ENCODE measurements at regions not wholly inside any gene's neighbourhood (a gene's known extent, or its start where the extent isn't known, plus 50 kb on each side); places are given as distances from the start of the nearest gene placed in this dataset.

- H3K27me3 ChIP-seq = no peaks in the 10 kb centered on the region
- H3K9me3 ChIP-seq = peaks cover 0 to 2% of the 10 kb centered on the region in 2 donors
- H3K36me3 ChIP-seq = no peaks in the 10 kb centered on the region
- no peak for DNase-seq (ENCODE audit: low spot score in 2 of 2)
- peaks cover 0 to 9% of the 10 kb centered on the region in 2 donors for H3K4me1 ChIP-seq
- intact Hi-C loops (cut with DNase I) = no loop called here
- TF ChIP-seq CTCF (IDR thresholded peaks at IDR 0.05) = no peak
- H3K27ac ChIP-seq = no peak overlapping the region
- no peak overlapping the region for H3K4me3 ChIP-seq
Observed at GRCh38 chr3:102158080-102158740, 276.6 kb upstream of the ZPLD1 start.

- no peak for DNase-seq (ENCODE audit: low spot score in 2 of 2)
- Histone ChIP-seq H3K27ac (no peak overlapping the region), H3K9me3 (no peaks in the 10 kb centered on the region), H3K27me3 (no peaks in the 10 kb centered on the region), H3K4me1 (peaks cover 0 to 14% of the 10 kb centered on the region in 2 donors), H3K4me3 (no peak overlapping the region), H3K36me3 (no peaks in the 10 kb centered on the region)
- intact Hi-C loops (cut with DNase I) = no loop called here
- no peak for TF ChIP-seq CTCF (IDR thresholded peaks at IDR 0.05)
Observed at GRCh38 chr3:102159810-102160451, 274.9 kb upstream of the ZPLD1 start.

- H3K27me3 ChIP-seq = no peaks in the 10 kb centered on the region
Observed at GRCh38 chr3:102161384-102162006, 273.3 kb upstream of the ZPLD1 start.

GRCh38 chr3:102162251-102162650 lies 272.6 kb upstream of the ZPLD1 start:
- intact Hi-C loops (cut with DNase I) = no loop called here
- Histone ChIP-seq H3K27me3 (no peaks in the 10 kb centered on the region), H3K4me3 (no peak overlapping the region), H3K36me3 (no peaks in the 10 kb centered on the region), H3K27ac (peak overlapping the region; percentile 70 to 80), H3K9me3 (no peaks in the 10 kb centered on the region), H3K4me1 (peaks cover 0 to 14% of the 10 kb centered on the region in 2 donors)
- DNase-seq (ENCODE audit: low spot score in 2 of 2) = no peak
- TF ChIP-seq CTCF (IDR thresholded peaks at IDR 0.05) = no peak

More at GRCh38 chr3:102161384-102162006, 273.3 kb upstream of the ZPLD1 start:
- Histone ChIP-seq H3K4me3 (no peak overlapping the region), H3K4me1 (peaks cover 0 to 14% of the 10 kb centered on the region in 2 donors), H3K9me3 (no peaks in the 10 kb centered on the region), H3K27ac (peak overlapping the region; percentile 26 to 70), H3K36me3 (no peaks in the 10 kb centered on the region)
- no peak for TF ChIP-seq CTCF (IDR thresholded peaks at IDR 0.05)
- intact Hi-C loops (cut with DNase I) = no loop called here
- no peak for DNase-seq (ENCODE audit: low spot score in 2 of 2)

- Histone ChIP-seq H3K9me3 (no peaks in the 10 kb centered on the region), H3K27ac (peak overlapping the region; percentile 70 to 80), H3K36me3 (no peaks in the 10 kb centered on the region), H3K4me1 (peaks cover 0 to 14% of the 10 kb centered on the region in 2 donors), H3K27me3 (no peaks in the 10 kb centered on the region), H3K4me3 (no peak overlapping the region)
- peak in 1 of 2 donors; percentile 78 for DNase-seq (ENCODE audit: low spot score in 2 of 2)
- intact Hi-C loops (cut with DNase I) = no loop called here
- TF ChIP-seq CTCF (IDR thresholded peaks at IDR 0.05) = no peak
Observed at GRCh38 chr3:102163039-102163817, 271.6 kb upstream of the ZPLD1 start.

All from ascending aorta (tissue), 2 donors.